GM12874 (cell line): ENCODE measurements at regions not wholly inside any gene's neighbourhood (a gene's known extent, or its start where the extent isn't known, plus 50 kb on each side); places are given as distances from the start of the nearest gene placed in this dataset.

Experiments used
- CTCF ChIP-seq: IDR thresholded peaks from 2 replicates; pipeline ENCODE4 v1.5.1; 2011; ENCODE audit warnings: low read depth, mild to moderate bottlenecking, control low read depth, low read length, moderate library complexity; ENCODE audit not compliant: insufficient read depth

- no peak for TF ChIP-seq CTCF
These were observed 128.7 kb upstream of the GLI2 start for GRCh38 chr2:120606931-120607330.

GRCh38 chr2:120607506-120607905 is 128.2 kb upstream of the GLI2 start:
- TF ChIP-seq CTCF: no peak

- TF ChIP-seq CTCF: no peak
These were observed 127.7 kb upstream of the GLI2 start for GRCh38 chr2:120607996-120608395.

GRCh38 chr2:120609826-120610395 is 125.8 kb upstream of the GLI2 start:
- TF ChIP-seq CTCF: no peak

- no peak for TF ChIP-seq CTCF
These were observed 124.7 kb upstream of the GLI2 start for GRCh38 chr2:120611016-120611415.

GRCh38 chr2:120611961-120612360 is 123.7 kb upstream of the GLI2 start:
- no peak for TF ChIP-seq CTCF

GRCh38 chr2:120612471-120612870 is 123.2 kb upstream of the GLI2 start:
- TF ChIP-seq CTCF: no peak

- no peak for TF ChIP-seq CTCF
These were observed 122.7 kb upstream of the GLI2 start for GRCh38 chr2:120612931-120613330.
